ENCODE measurements at regions not wholly inside any gene's neighbourhood (a gene's known extent, or its start where the extent isn't known, plus 50 kb on each side); places are given as distances from the start of the nearest gene placed in this dataset.

- TF ChIP-seq, protein P1, sequence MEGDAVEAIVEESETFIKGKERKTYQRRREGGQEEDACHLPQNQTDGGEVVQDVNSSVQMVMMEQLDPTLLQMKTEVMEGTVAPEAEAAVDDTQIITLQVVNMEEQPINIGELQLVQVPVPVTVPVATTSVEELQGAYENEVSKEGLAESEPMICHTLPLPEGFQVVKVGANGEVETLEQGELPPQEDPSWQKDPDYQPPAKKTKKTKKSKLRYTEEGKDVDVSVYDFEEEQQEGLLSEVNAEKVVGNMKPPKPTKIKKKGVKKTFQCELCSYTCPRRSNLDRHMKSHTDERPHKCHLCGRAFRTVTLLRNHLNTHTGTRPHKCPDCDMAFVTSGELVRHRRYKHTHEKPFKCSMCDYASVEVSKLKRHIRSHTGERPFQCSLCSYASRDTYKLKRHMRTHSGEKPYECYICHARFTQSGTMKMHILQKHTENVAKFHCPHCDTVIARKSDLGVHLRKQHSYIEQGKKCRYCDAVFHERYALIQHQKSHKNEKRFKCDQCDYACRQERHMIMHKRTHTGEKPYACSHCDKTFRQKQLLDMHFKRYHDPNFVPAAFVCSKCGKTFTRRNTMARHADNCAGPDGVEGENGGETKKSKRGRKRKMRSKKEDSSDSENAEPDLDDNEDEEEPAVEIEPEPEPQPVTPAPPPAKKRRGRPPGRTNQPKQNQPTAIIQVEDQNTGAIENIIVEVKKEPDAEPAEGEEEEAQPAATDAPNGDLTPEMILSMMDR (IDR thresholded peaks at IDR 0.05), result no peak
- no peak for TF ChIP-seq POLR2A (IDR thresholded peaks at IDR 0.05)
Observed at GRCh38 chr1:78415165-78415564, 75.6 kb upstream of the PTGFR start.

All from esophagus squamous epithelium (tissue), 4 donors.